GM19455 (cell line): ENCODE measurements at regions not wholly inside any gene's neighbourhood (a gene's known extent, or its start where the extent isn't known, plus 50 kb on each side); places are given as distances from the start of the nearest gene placed in this dataset.
A peak's percentile ranks its signal among the peaks of the same experiment; 100 is the strongest.

ENCODE experiments used
- ATAC-seq: cut with Tn5 transposase; IDR thresholded peaks from one replicate; pipeline ENCODE4 v1.9.1; 2021; ENCODE audit not compliant: unreplicated experiment

DNA sequence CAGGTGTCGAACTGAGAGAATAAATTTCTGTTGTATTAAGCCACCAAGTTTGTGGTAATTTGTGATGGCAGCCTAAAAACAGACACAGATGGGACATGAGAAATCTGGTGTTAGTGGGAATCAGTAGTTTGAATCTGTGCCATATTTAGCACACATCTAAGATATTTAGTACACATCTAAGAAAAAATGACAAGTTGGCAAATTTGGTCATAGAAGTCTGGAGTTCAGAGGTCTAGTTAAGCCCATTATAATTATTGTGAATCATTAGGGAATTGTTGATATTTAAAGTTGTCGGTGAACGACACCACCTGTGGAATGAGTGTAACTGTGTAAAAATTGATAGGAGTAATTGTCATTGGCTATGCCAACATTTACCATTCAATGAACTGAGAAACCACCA, 1138.8 kb upstream of the TMEFF2 start:
- ATAC-seq, result no peak

DNA sequence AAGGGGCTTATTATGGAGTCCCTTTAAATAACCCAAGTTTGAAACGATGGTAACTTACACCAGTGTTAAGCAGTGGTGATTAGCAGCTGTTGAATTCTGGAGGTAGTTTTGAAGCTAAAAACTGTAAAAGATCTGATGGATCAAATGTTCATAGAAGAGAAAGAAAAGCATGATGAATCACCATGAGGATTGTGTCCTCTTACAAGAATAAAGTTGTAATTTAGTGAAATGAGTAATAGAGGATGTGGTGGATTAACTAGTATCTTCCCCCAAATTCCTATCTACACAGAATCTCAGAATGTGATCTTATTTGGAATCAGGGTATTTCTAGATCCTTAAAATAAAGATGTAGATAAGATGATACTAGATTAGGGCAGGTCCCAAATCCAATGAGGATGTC, 1138.2 kb upstream of the TMEFF2 start:
- no peak for ATAC-seq

GRCh38 chr2:193331676-193332075, 1136.9 kb upstream of the TMEFF2 start:
- ATAC-seq, result no peak

GRCh38 chr2:193326296-193326695, 1131.6 kb upstream of the TMEFF2 start:
- no peak for ATAC-seq

DNA sequence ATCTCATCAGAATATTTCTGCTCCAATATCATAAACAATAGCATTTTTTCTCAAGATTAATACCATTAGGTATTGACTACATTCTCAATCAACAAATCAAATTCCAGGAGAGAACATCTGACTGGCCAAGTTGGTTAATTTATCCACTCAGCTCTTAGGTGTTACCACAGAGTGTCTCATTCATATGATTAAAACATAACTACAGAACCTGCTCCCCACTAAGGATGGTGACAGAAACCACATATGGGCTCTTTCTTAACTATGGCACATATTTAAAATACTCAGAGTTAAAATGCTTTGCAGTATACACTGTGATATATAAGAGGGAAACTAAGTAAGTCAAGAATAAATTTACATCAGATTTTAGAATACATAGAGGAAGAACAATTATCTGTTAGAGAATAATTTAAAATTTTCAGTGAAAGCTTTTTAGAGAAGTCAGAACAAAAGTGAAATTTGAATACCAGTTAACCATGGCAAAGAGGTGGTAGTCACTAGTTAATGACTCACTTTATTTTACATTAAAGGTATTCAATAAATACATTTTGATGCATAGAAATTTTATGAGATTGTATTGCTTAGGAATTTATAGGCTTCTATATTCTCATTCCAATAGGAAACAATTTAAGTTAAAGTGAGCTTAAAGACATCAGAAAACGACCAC, 1120.8 kb upstream of the TMEFF2 start:
- no peak for ATAC-seq

DNA sequence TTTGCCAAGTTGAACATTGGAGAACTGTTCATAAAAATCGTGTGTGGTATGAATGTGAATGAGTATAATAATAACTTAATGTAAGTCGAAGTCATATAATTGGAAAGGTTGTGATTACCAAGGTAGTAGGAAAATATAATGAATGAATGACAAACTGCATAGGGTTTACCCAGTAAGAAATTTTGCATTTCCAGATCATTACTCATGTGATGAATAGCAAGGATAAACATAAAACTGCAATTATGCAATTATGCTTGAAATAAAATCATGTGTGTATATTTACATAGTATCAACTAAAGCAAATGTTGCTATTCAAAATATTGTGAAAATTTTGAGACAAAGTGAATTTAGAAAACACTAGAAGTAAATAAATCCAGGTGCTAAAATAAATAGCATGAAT, 1108.7 kb upstream of the TMEFF2 start:
- ATAC-seq, result no peak

GRCh38 chr2:193294371-193294770, 1099.6 kb upstream of the TMEFF2 start:
- no peak for ATAC-seq

GRCh38 chr2:193279361-193279760, 1084.6 kb upstream of the TMEFF2 start:
- ATAC-seq, result no peak

- no peak for ATAC-seq
Measured at GRCh38 chr2:193276988-193277387, 1082.3 kb upstream of the TMEFF2 start.

DNA sequence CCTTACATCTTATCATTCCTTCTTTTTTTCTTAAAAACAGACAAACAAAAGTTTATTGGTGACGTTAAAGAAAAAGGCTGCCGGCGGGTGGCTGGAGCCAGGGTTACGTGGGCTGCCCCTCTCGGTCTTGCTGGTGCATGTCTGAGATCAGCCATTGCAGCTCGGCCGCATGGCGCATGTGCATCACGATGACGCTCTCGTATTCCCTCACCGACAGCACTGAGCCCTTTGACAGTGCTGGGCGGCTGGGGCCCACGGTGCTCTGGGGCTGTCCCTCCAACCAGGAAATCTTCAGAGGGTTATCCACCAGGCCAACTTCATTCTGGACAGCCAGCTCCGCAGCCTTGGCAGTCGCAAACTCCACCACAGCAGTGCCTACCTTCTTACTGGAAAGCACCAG, 1081.8 kb upstream of the TMEFF2 start:
- no peak for ATAC-seq

GRCh38 chr2:193276069-193276468, 1081.3 kb upstream of the TMEFF2 start:
- ATAC-seq, result no peak

GRCh38 chr2:193272011-193272410, 1077.3 kb upstream of the TMEFF2 start:
- no peak for ATAC-seq

DNA sequence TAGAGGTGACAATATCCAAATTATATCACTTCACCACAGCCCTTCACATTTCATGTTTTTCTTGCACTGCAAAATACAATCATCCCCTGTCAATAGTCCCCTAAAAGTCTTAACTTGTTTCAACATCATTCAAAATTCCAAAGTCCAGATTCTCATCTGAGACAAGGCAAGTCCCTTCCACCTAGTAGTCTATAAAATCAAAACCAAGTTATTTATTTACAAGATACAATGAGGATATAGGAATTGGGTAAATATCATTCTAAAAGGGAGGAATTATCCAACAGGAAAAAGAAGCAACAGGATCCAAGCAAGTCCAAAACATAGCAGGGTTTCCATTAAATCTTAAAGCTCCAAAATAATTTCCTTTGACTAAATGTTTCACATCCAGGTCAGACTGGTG, 1076.1 kb upstream of the TMEFF2 start:
- no peak for ATAC-seq

- no peak for ATAC-seq
Measured at GRCh38 chr2:193267496-193268002, 1072.8 kb upstream of the TMEFF2 start.

- no peak for ATAC-seq
Measured at GRCh38 chr2:193253014-193253530, 1058.3 kb upstream of the TMEFF2 start.

- ATAC-seq, result no peak
Measured at GRCh38 chr2:193251909-193252308, 1057.2 kb upstream of the TMEFF2 start.

DNA sequence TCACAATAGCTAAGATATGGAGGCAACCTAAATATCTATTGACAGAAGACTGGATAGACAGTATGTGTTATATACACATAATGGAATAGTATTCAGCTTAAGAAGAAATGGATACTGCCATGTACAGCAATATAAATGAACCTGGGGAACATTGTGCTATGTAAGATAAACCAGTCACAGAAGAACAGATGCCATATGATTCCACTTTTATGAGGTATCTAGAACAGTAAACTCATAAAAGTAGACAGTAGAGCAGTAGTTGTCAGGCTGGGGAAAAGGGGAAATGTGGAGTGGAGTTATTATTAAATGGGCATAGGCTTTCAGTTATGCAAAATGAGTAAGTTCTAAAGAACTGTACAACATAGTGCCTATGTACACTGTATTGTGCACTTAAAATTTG, 1055.7 kb upstream of the TMEFF2 start:
- no peak for ATAC-seq

- ATAC-seq, result peak; percentile 61
Measured at GRCh38 chr2:193240752-193241151, 1046.0 kb upstream of the TMEFF2 start.

- no peak for ATAC-seq
Measured at GRCh38 chr2:193231634-193232033, 1036.9 kb upstream of the TMEFF2 start.

GRCh38 chr2:193228276-193228675, 1033.5 kb upstream of the TMEFF2 start:
- no peak for ATAC-seq

DNA sequence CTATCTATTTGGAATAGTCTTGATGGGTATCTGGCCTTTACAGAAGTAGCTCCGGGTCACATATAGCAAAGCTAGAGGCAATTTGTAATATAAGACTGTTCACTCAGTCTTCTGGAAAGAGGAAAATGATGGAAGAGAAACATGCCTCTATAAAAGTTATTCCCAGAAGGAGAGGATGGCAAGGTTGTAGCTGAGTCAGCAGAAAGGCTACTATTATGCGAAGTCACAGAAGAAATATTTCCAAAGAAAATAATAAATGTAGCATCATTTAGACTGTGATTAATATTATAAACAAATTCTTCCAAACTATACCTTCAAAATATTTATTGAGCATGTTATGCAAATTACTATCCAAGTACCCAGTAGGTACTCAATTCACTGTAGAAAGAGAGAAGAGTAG, 1027.7 kb upstream of the TMEFF2 start:
- ATAC-seq, result no peak

GRCh38 chr2:193219413-193219812, 1024.7 kb upstream of the TMEFF2 start:
- no peak for ATAC-seq

- ATAC-seq, result no peak
Measured at GRCh38 chr2:193201583-193201982, 1006.9 kb upstream of the TMEFF2 start.
